ENCODE measurements at regions not wholly inside any gene's neighbourhood (a gene's known extent, or its start where the extent isn't known, plus 50 kb on each side); places are given as distances from the start of the nearest gene placed in this dataset.

DNA sequence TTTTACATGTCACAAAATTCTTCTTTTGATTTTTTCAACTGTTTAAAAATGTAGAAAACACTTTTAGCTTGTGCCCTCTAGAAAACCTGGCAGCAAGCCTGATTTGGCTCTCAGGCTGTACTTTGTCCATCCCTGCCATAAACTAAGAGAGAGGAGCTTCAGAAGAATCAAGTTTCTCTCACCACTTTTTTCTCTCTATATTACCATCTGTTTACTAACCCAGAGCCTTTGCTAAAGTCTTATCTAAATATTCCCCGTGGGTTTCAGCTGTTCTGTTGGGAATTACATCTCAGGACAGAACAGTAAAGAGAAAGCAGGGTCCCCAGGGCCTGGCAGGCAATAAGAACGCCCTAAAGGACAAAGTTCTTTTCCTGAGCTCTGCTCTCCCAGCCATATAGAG lies 409.1 kb upstream of the CRIM1 start:
- no peak overlapping the region for H4K91ac ChIP-seq (replicated peaks; ENCODE audit: insufficient read length, low read length)
- no peak overlapping the region for H3K9ac ChIP-seq (replicated peaks in 1 of 4; ENCODE audit: extremely low read depth in 1 of 4, low read depth in 3 of 4, low read length in 3 of 4)
- no peak overlapping the region for H4K8ac ChIP-seq (ENCODE audit: extremely low read depth, insufficient read depth, low read length)
- no peak overlapping the region for H3K4ac ChIP-seq (replicated peaks; ENCODE audit: insufficient read length, low read depth, low read length)
- no peak overlapping the region for H3K4me3 ChIP-seq (ENCODE audit: extremely low read depth in 1 of 4, insufficient read depth in 2 of 4, low read depth in 3 of 4, low read length in 4 of 4)
- H2BK15ac ChIP-seq (ENCODE audit: low read length) = no peak overlapping the region
- DNase-seq (ENCODE audit: low read depth in 1 of 2, low spot score in 2 of 2) = no peak
- H4K20me1 ChIP-seq (replicated peaks in 1 of 2; ENCODE audit: control insufficient read depth in 1 of 2, insufficient read depth in 2 of 2, low read length in 2 of 2) = no peaks in the 10 kb centered on the region
- H4K5ac ChIP-seq (ENCODE audit: insufficient read length, low read depth, low read length) = no peak overlapping the region
- WGBS, 2 experiments (ENCODE audit: extremely low coverage in 1 of 2, insufficient coverage in 1 of 2, insufficient read length in 1 of 2, insufficient replicate concordance in 2 of 2, low coverage in 1 of 2, low lambda C conversion rate in 2 of 2, missing lambda C conversion rate in 1 of 2) = 86% methylated on average over 2 of the region's 2 CpGs; no CpG with 5 or more reads in 1 of the 2 experiments
- no peaks in the 10 kb centered on the region for H3K23me2 ChIP-seq (ENCODE audit: low read depth, low read length)
- H3K4me2 ChIP-seq (ENCODE audit: insufficient read depth in 1 of 2, low read depth in 2 of 2, low read length in 2 of 2) = no peak overlapping the region
- no peak overlapping the region for H2BK20ac ChIP-seq (ENCODE audit: low read length)
- H3K14ac ChIP-seq (ENCODE audit: insufficient read length) = no peak overlapping the region
- H3K4me1 ChIP-seq (replicated peaks in 1 of 4; ENCODE audit: control insufficient read depth in 3 of 4, insufficient read depth in 4 of 4, low read length in 3 of 4) = no peaks in the 10 kb centered on the region
- FAIRE-seq = no peak
- no peak overlapping the region for H3K23ac ChIP-seq (ENCODE audit: insufficient read length)
- no peak overlapping the region for H2AK5ac ChIP-seq (ENCODE audit: low read depth, low read length)
- no peaks in the 10 kb centered on the region for H3K27me3 ChIP-seq (replicated peaks in 1 of 4; ENCODE audit: control insufficient read depth in 3 of 4, extremely low read depth in 1 of 4, insufficient read depth in 3 of 4, low read length in 3 of 4)
- no peak overlapping the region for H2BK5ac ChIP-seq (ENCODE audit: low read depth, low read length)
- no peak overlapping the region for H2AFZ ChIP-seq (ENCODE audit: low read length)
- ChIA-PET CTCF (ENCODE audit: partially characterized antibody) (interaction anchor here (0.6 to 1.6 kb wide), 5 partner anchors 14 to 557 kb away, joined by 3 to 5 read pairs (median 4); no protein-coding TSS in a partner anchor), POLR2A (ENCODE audit: partially characterized antibody) (no interaction called here)
- H3K27ac ChIP-seq (ENCODE audit: low read depth, low read length) = no peak overlapping the region
- H2BK120ac ChIP-seq (replicated peaks; ENCODE audit: low read depth, low read length) = no peak overlapping the region
- no peaks in the 10 kb centered on the region for H3K9me3 ChIP-seq (ENCODE audit: insufficient read depth in 2 of 2, low read depth in 1 of 2, low read length in 1 of 2)
- H3K18ac ChIP-seq (ENCODE audit: extremely low read depth, low read length) = no peak overlapping the region
- no peaks in the 10 kb centered on the region for H3K79me2 ChIP-seq (ENCODE audit: control insufficient read depth in 1 of 2, insufficient read depth in 2 of 2, low read length in 2 of 2)
- H3K36me3 ChIP-seq (ENCODE audit: control insufficient read depth in 2 of 4, insufficient read depth in 4 of 4, low read length in 3 of 4) = no peaks in the 10 kb centered on the region
- no peaks in the 10 kb centered on the region for H3K79me1 ChIP-seq (ENCODE audit: low read depth, low read length)
- no peak overlapping the region for H2BK12ac ChIP-seq (ENCODE audit: low read depth, low read length)
- H3K56ac ChIP-seq (replicated peaks; ENCODE audit: insufficient read length, low read depth, low read length) = no peak overlapping the region
- TF ChIP-seq CTCF (IDR thresholded peaks at IDR 0.05; ENCODE audit: control extremely low read depth in 1 of 3, insufficient read depth in 1 of 3, low read depth in 1 of 3, low read length in 3 of 3) = no peak
- no peak for TF ChIP-seq CBX5 (IDR thresholded peaks at IDR 0.05; ENCODE audit: low read depth, low read length)
- no peak for TF ChIP-seq EGR1 (IDR thresholded peaks at IDR 0.05; ENCODE audit: borderline replicate concordance, low read depth, low read length)
- no peak for TF ChIP-seq NRF1 (IDR thresholded peaks at IDR 0.05; ENCODE audit: low read depth, low read length)
- TF ChIP-seq SIN3A (conservative IDR thresholded peaks at IDR 0.05 in 1 of 2, IDR thresholded peaks at IDR 0.05 in 1 of 2; ENCODE audit: low read depth in 1 of 2, low read length in 2 of 2) = no peak
- TF ChIP-seq TBP (IDR thresholded peaks at IDR 0.05; ENCODE audit: low read depth, low read length) = no peak
- TF ChIP-seq KDM1A (IDR thresholded peaks at IDR 0.05; ENCODE audit: borderline replicate concordance, low read length) = no peak
- no peak for TF ChIP-seq POU5F1 (IDR thresholded peaks at IDR 0.05; ENCODE audit: low read depth, low read length)
- TF ChIP-seq POLR2A (IDR thresholded peaks at IDR 0.05; ENCODE audit: control extremely low read depth in 1 of 2, low read depth in 2 of 2, low read length in 2 of 2) = no peak
- TF ChIP-seq, protein P1, sequence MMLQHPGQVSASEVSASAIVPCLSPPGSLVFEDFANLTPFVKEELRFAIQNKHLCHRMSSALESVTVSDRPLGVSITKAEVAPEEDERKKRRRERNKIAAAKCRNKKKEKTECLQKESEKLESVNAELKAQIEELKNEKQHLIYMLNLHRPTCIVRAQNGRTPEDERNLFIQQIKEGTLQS (IDR thresholded peaks at IDR 0.05; ENCODE audit: insufficient read depth, low read depth, low read length) = no peak
- TF ChIP-seq CHD2 (IDR thresholded peaks at IDR 0.05; ENCODE audit: low read length) = no peak
- TF ChIP-seq TAF1 (IDR thresholded peaks at IDR 0.05; ENCODE audit: low read depth, low read length) = no peak
- TF ChIP-seq GTF2F1 (IDR thresholded peaks at IDR 0.05; ENCODE audit: borderline replicate concordance, low read depth, low read length) = no peak

All from H1 (cell line).